Suprapubic skin (tissue), 4 donors: ENCODE measurements at regions not wholly inside any gene's neighbourhood (a gene's known extent, or its start where the extent isn't known, plus 50 kb on each side); places are given as distances from the start of the nearest gene placed in this dataset.
A peak's percentile ranks its signal among the peaks of the same experiment; 100 is the strongest.
"Not testable (repeated sequence)": the region's sequence is repeated elsewhere in the genome, so short reads cannot be mapped to it uniquely, and the experiment has no call there.

Experiments
- DNase-seq, 2 donors: peaks; one replicate each; pipeline ENCODE4 v3.0.0-alpha.2; 2019; ENCODE audit warnings: low spot score in 2 of 2
- H3K27ac ChIP-seq: fragments of 200-600 bp; sonication (generic); one replicate; pipeline ENCODE4 v1.5.1; 2019
- H3K27me3 ChIP-seq: fragments of 200-600 bp; sonication (generic); one replicate; pipeline ENCODE4 v1.5.1; 2019
- H3K36me3 ChIP-seq: fragments of 200-600 bp; sonication (generic); one replicate; pipeline ENCODE4 v1.5.1; 2019
- H3K4me1 ChIP-seq: fragments of 200-600 bp; sonication (generic); one replicate; pipeline ENCODE4 v1.5.1; 2019
- H3K4me3 ChIP-seq: fragments of 200-600 bp; sonication (generic); one replicate; pipeline ENCODE4 v1.5.1; 2019; ENCODE audit warnings: mild to moderate bottlenecking
- H3K9me3 ChIP-seq: fragments of 200-600 bp; sonication (generic); one replicate; pipeline ENCODE4 v1.5.1; 2019
- EP300 ChIP-seq: sonication (generic); formaldehyde crosslinking; IDR thresholded peaks from one replicate; pipeline ENCODE4 v1.6.1; 2017; ENCODE audit warnings: antibody characterized with exemption
- POLR2A ChIP-seq, 2 donors: fragments of 450-650 bp; IDR thresholded peaks; one replicate each; pipeline ENCODE4 v1.6.1; 2017; ENCODE audit warnings: antibody characterized with exemption in 2 of 2, mild to moderate bottlenecking in 2 of 2, moderate library complexity in 2 of 2
- POLR2AphosphoS5 ChIP-seq, 3 donors: sonication (generic); formaldehyde crosslinking; IDR thresholded peaks; one replicate each; pipeline ENCODE4 v1.6.1; 2017; ENCODE audit warnings: antibody characterized with exemption in 3 of 3
- WGBS: methylation state at CpG from one replicate; pipeline ENCODE4 v1.1.5; 2018; 5-methylcytosine and 5-hydroxymethylcytosine counted together
- TF ChIP-seq, protein P1 (sequence below), 2 donors: fragments of 200-600 bp in 1 of 2; fragments of 450-650 bp in 1 of 2; sonication (generic) in 1 of 2; IDR thresholded peaks; one replicate each; pipeline ENCODE4 v1.5.1; 2016 to 2019; ENCODE audit warnings: antibody characterized with exemption in 2 of 2, mild to moderate bottlenecking in 1 of 2, moderate library complexity in 1 of 2

DNA sequence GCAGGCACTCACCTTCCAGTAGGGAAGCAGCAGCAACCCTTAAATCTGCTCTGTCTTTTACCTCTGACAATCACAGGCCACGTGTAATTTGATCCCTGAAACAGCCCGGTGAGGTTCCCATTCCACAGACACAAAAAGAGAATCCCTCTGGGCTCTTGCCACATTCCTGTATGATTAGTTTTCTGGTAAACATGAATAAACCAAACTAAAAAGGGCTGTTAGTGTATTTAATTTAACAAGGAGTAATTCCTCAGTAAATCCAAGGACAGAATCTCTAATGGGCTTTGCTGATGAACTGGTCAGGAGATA lies 186.9 kb downstream of the FAM43A start:
- Histone ChIP-seq H3K9me3 (no peaks in the 10 kb centered on the region), H3K4me3 (no peak overlapping the region), H3K36me3 (no peaks in the 10 kb centered on the region), H3K27ac (peak overlapping the region; percentile 81), H3K27me3 (no peaks in the 10 kb centered on the region), H3K4me1 (peaks cover 40% of the 10 kb centered on the region)
- 17% methylated on average over 2 of the region's 2 CpGs for WGBS
- DNase-seq, result no peak
- no peak for TF ChIP-seq POLR2A (IDR thresholded peaks at IDR 0.05)
- no peak for TF ChIP-seq POLR2AphosphoS5 (IDR thresholded peaks at IDR 0.05)
- TF ChIP-seq, protein P1, sequence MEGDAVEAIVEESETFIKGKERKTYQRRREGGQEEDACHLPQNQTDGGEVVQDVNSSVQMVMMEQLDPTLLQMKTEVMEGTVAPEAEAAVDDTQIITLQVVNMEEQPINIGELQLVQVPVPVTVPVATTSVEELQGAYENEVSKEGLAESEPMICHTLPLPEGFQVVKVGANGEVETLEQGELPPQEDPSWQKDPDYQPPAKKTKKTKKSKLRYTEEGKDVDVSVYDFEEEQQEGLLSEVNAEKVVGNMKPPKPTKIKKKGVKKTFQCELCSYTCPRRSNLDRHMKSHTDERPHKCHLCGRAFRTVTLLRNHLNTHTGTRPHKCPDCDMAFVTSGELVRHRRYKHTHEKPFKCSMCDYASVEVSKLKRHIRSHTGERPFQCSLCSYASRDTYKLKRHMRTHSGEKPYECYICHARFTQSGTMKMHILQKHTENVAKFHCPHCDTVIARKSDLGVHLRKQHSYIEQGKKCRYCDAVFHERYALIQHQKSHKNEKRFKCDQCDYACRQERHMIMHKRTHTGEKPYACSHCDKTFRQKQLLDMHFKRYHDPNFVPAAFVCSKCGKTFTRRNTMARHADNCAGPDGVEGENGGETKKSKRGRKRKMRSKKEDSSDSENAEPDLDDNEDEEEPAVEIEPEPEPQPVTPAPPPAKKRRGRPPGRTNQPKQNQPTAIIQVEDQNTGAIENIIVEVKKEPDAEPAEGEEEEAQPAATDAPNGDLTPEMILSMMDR (IDR thresholded peaks at IDR 0.05), result no peak
- TF ChIP-seq EP300, result no peak

DNA sequence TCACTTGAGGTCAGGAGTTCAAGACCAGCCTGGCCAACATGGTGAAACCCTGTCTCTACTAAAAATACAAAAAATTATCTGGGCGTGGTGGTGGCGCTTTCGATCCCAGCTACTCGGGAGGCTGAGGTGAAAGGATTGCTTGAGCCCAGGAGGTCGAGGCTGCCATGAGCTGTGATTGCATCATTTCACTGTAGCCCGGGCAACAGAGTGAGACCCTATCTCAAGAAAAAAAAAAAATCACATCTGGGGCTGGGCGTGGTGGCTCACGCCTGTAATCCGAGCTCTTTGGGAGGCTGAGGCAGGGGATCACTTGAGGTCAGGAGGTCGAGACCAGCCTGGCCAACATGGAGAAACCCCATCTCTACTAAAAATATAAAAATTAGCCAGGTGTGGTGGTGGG lies 187.8 kb downstream of the FAM43A start:
- not testable (repeated sequence) for H3K27ac ChIP-seq, H3K4me3 ChIP-seq, H3K27me3 ChIP-seq, H3K36me3 ChIP-seq, H3K9me3 ChIP-seq
- 89% methylated on average over 10 of the region's 10 CpGs for WGBS
- H3K4me1 ChIP-seq, result peaks cover 40% of the 10 kb centered on the region
- DNase-seq, result peak in 1 of 2 donors; percentile 44

DNA sequence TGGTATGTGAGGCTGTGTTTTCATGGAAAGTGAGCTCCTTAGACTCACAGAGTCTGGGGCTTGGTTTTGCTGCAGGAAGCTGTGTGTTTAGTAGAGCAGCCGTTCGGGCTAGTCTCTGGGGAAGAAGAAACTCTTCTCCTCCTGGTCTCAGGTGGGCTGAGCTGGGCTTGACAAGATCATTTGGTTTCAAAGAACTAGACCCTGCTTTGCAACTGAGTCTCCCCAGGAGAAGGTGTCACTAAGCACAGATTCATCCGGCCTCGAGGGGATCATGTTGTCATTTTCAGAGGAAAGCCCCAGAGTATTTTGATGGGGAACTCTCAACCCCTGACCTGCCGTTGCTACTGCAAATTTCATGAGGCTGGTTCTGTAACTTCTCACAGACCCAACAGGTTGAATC lies 188.5 kb downstream of the FAM43A start:
- Histone ChIP-seq H3K9me3 (no peaks in the 10 kb centered on the region), H3K4me3 (no peak overlapping the region), H3K36me3 (no peaks in the 10 kb centered on the region), H3K27me3 (no peaks in the 10 kb centered on the region), H3K27ac (no peak overlapping the region), H3K4me1 (peaks cover 44% of the 10 kb centered on the region)
- no peak for TF ChIP-seq EP300
- TF ChIP-seq, protein P1 (IDR thresholded peaks at IDR 0.05), result no peak
- no peak for TF ChIP-seq POLR2AphosphoS5 (IDR thresholded peaks at IDR 0.05)
- no peak for TF ChIP-seq POLR2A (IDR thresholded peaks at IDR 0.05)
- 80% methylated on average over 5 of the region's 5 CpGs for WGBS
- DNase-seq, result peak in 1 of 2 donors; percentile 28

DNA sequence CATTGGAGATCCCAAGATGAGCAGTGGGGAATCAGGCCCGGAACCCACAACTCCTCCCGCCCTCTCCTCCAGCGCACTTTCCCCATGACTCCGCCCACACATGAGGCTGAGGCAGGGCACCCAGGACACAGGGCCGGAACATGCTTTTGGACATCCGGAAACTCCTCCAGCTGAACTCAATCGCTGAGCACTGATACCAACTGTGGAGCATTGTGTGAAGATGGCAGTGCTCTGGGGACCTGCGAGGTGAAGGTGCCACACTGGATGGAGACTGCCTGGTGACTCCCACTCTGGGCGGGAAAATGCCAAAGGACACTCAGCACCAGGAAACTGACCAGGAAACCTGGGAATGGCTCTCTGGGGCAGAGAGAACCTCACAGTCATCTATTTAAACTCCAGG lies 189.1 kb downstream of the FAM43A start:
- 89% methylated on average over 9 of the region's 9 CpGs for WGBS
- peak in 1 of 2 donors; percentile 57 for DNase-seq
- H3K4me3 ChIP-seq, result no peak overlapping the region
- no peaks in the 10 kb centered on the region for H3K9me3 ChIP-seq
- no peaks in the 10 kb centered on the region for H3K27me3 ChIP-seq
- H3K4me1 ChIP-seq, result peaks cover 49% of the 10 kb centered on the region
- no peak for TF ChIP-seq EP300
- no peak for TF ChIP-seq POLR2AphosphoS5 (IDR thresholded peaks at IDR 0.05)
- TF ChIP-seq, protein P1 (IDR thresholded peaks at IDR 0.05), result no peak
- TF ChIP-seq POLR2A (IDR thresholded peaks at IDR 0.05), result no peak
- H3K36me3 ChIP-seq, result no peaks in the 10 kb centered on the region
- no peak overlapping the region for H3K27ac ChIP-seq

DNA sequence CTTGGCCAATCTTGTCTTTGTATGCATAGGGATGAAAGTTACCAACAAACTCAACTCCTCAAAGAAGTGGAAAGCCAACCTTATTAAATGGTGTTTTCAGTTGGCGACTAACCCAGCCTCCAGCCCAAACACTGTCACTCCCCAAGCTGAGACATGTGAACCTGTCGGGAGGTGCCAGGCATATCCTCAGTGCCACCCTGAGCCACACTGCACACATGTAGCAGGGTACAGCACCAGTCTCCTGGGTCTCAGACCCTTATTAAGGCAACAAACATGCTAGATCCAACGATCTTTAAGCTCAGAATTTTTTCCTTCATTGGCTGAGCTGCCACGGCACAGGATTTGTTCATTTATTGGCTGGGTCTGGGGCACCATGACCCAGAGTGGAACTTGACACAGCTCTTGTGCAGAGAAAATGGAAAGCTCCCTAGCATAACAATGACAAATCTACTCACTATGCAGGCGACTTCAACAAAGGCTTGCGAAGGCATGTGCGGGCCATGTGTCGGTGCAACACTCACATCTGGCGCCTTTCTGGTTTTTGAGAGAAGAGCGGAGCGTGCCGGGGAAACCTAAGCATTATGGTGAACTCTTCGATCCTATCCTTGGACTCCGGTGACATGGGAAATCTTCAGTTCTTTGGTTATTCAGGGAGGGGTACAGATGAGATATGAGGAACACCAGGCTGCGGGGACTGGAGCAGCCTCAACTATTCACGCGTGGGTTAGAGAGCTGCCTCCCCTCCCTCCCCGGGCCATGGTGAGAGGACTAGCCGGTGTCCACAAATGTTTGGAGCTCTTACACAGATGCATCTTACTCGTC lies 190.1 kb downstream of the FAM43A start:
- Histone ChIP-seq H3K27ac (no peak overlapping the region), H3K4me3 (no peak overlapping the region), H3K36me3 (no peaks in the 10 kb centered on the region), H3K27me3 (no peaks in the 10 kb centered on the region), H3K4me1 (peaks cover 52% of the 10 kb centered on the region), H3K9me3 (no peaks in the 10 kb centered on the region)
- no peak for TF ChIP-seq POLR2AphosphoS5 (IDR thresholded peaks at IDR 0.05)
- no peak for TF ChIP-seq POLR2A (IDR thresholded peaks at IDR 0.05)
- TF ChIP-seq, protein P1 (IDR thresholded peaks at IDR 0.05), result no peak
- TF ChIP-seq EP300, result no peak
- DNase-seq, result peak in 1 of 2 donors; percentile 29
- 74% methylated on average over 20 of the region's 20 CpGs for WGBS
